22Rv1 (cell line): ENCODE measurements at regions not wholly inside any gene's neighbourhood (a gene's known extent, or its start where the extent isn't known, plus 50 kb on each side); places are given as distances from the start of the nearest gene placed in this dataset.

Experiments used
- H3K27ac ChIP-seq: fragments of 450-650 bp; 2 replicates; pipeline ENCODE4 v1.5.1; 2017
- CTCF ChIP-seq: fragments of 450-650 bp; IDR thresholded peaks from 2 replicates; pipeline ENCODE4 v1.5.1; 2017; ENCODE audit warnings: mild to moderate bottlenecking
- ZFX ChIP-seq: fragments of 450-650 bp; IDR thresholded peaks from 2 replicates; pipeline ENCODE4 v1.6.1; 2017; ENCODE audit warnings: antibody characterized with exemption, borderline replicate concordance

- TF ChIP-seq ZFX = no peak
- TF ChIP-seq CTCF = no peak
- H3K27ac ChIP-seq = no peak overlapping the region
These were observed 434.7 kb upstream of the PDZRN3 start for GRCh38 chr3:74059301-74059922.

- H3K27ac ChIP-seq = no peak overlapping the region
- TF ChIP-seq CTCF = no peak
- no peak for TF ChIP-seq ZFX
These were observed 432.4 kb upstream of the PDZRN3 start for GRCh38 chr3:74057169-74057568.

GRCh38 chr3:74055061-74055460, 430.3 kb upstream of the PDZRN3 start:
- no peak overlapping the region for H3K27ac ChIP-seq
- no peak for TF ChIP-seq ZFX
- TF ChIP-seq CTCF = no peak

GRCh38 chr3:74054566-74054965, 429.8 kb upstream of the PDZRN3 start:
- no peak overlapping the region for H3K27ac ChIP-seq
- TF ChIP-seq ZFX (no peak), CTCF (no peak)

- TF ChIP-seq ZFX (no peak), CTCF (no peak)
- H3K27ac ChIP-seq = no peak overlapping the region
These were observed 429.3 kb upstream of the PDZRN3 start for GRCh38 chr3:74053970-74054516.

- no peak overlapping the region for H3K27ac ChIP-seq
- no peak for TF ChIP-seq ZFX
- no peak for TF ChIP-seq CTCF
These were observed 424.7 kb upstream of the PDZRN3 start for GRCh38 chr3:74049444-74049843.

- TF ChIP-seq ZFX (no peak), CTCF (no peak)
- no peak overlapping the region for H3K27ac ChIP-seq
These were observed 424.0 kb upstream of the PDZRN3 start for GRCh38 chr3:74048699-74049098.
